Activated CD4-positive, alpha-beta T cell treated with anti-CD3 and anti-CD28 coated beads, Interleukin-10, Interleukin-2, amounts not matched to agents 100 ng/mL and 50 ng/mL, durations not matched to agents 16 hours and 8 hours (primary cell): ENCODE measurements at regions not wholly inside any gene's neighbourhood (a gene's known extent, or its start where the extent isn't known, plus 50 kb on each side); places are given as distances from the start of the nearest gene placed in this dataset.

Experiments used
- DNase-seq: peaks from one replicate; pipeline ENCODE4 v3.0.0-alpha.2; 2020

GRCh38 chr20:48193627-48194425 is 408.5 kb upstream of the SULF2 start:
- DNase-seq = no peak

GRCh38 chr20:48192109-48192508 is 406.8 kb upstream of the SULF2 start:
- DNase-seq = no peak

- DNase-seq = no peak
Observed at GRCh38 chr20:48191200-48191599, 405.9 kb upstream of the SULF2 start.

- no peak for DNase-seq
Observed at GRCh38 chr20:48190757-48191156, 405.5 kb upstream of the SULF2 start.

GRCh38 chr20:48189181-48189580 is 403.9 kb upstream of the SULF2 start:
- DNase-seq = no peak

- no peak for DNase-seq
Observed at GRCh38 chr20:48187851-48188250, 402.6 kb upstream of the SULF2 start.

GRCh38 chr20:48186915-48187314 is 401.6 kb upstream of the SULF2 start:
- DNase-seq = no peak

- no peak for DNase-seq
Observed at GRCh38 chr20:48186447-48186846, 401.2 kb upstream of the SULF2 start.

- no peak for DNase-seq
Observed at GRCh38 chr20:48184229-48184628, 398.9 kb upstream of the SULF2 start.

GRCh38 chr20:48181261-48181935 is 396.1 kb upstream of the SULF2 start:
- DNase-seq = no peak

GRCh38 chr20:48180618-48181017 is 395.3 kb upstream of the SULF2 start:
- DNase-seq = no peak

- no peak for DNase-seq
Observed at GRCh38 chr20:48180024-48180423, 394.7 kb upstream of the SULF2 start.

GRCh38 chr20:48178633-48179032 is 393.4 kb upstream of the SULF2 start:
- no peak for DNase-seq

GRCh38 chr20:48177058-48177457 is 391.8 kb upstream of the SULF2 start:
- DNase-seq = no peak

GRCh38 chr20:48176139-48176538 is 390.9 kb upstream of the SULF2 start:
- DNase-seq = no peak

GRCh38 chr20:48175261-48175660 is 390.0 kb upstream of the SULF2 start:
- DNase-seq = no peak

GRCh38 chr20:48172357-48172702 is 387.0 kb upstream of the SULF2 start:
- DNase-seq = no peak

- no peak for DNase-seq
Observed at GRCh38 chr20:48171626-48172356, 386.5 kb upstream of the SULF2 start.

- no peak for DNase-seq
Observed at GRCh38 chr20:48171071-48171470, 385.8 kb upstream of the SULF2 start.

GRCh38 chr20:48170625-48171024 is 385.3 kb upstream of the SULF2 start:
- no peak for DNase-seq

- DNase-seq = no peak
Observed at GRCh38 chr20:48169650-48170225, 384.5 kb upstream of the SULF2 start.

GRCh38 chr20:48166082-48166835 is 381.0 kb upstream of the SULF2 start:
- no peak for DNase-seq

GRCh38 chr20:48165401-48165685 is 380.1 kb upstream of the SULF2 start:
- DNase-seq = no peak
